Astrocyte of the cerebellum (primary cell): ENCODE measurements at regions not wholly inside any gene's neighbourhood (a gene's known extent, or its start where the extent isn't known, plus 50 kb on each side); places are given as distances from the start of the nearest gene placed in this dataset.

Experiments
- DNase-seq: peaks from one replicate; pipeline ENCODE4 v3.0.0-alpha.2; 2011; ENCODE audit warnings: low read depth
- H3K4me3 ChIP-seq: 2 replicates; pipeline ENCODE4 v1.5.1; 2011; ENCODE audit warnings: mild to moderate bottlenecking, low read depth, low read length, moderate library complexity
- CTCF ChIP-seq: IDR thresholded peaks from 2 replicates; pipeline ENCODE4 v1.5.1; 2012; ENCODE audit warnings: low read length, low read depth, moderate library complexity, mild to moderate bottlenecking; ENCODE audit errors: missing control alignments
- in situ Hi-C: cut with HindIII; loops from 2 replicates; pipeline ENCODE4 v1.10.0; 2017; ENCODE audit warnings: low sequenced_read_pairs

GRCh38 chr15:89400116-89400781 is 65.6 kb upstream of the POLG start:
- DNase-seq = no peak
- H3K4me3 ChIP-seq = peak overlapping the region; percentile 27

GRCh38 chr15:89399238-89400115 is 64.9 kb upstream of the POLG start:
- H3K4me3 ChIP-seq = peak overlapping the region; percentile 27
- TF ChIP-seq CTCF = peak; percentile 41
- in situ Hi-C loops = no loop called here
- DNase-seq = no peak

More at GRCh38 chr15:89400116-89400781, 65.6 kb upstream of the POLG start:
- no peak for TF ChIP-seq CTCF
- in situ Hi-C loops = no loop called here

- DNase-seq = no peak
- no peak overlapping the region for H3K4me3 ChIP-seq
- TF ChIP-seq CTCF = no peak
- in situ Hi-C loops = no loop called here
Measured at GRCh38 chr15:89398896-89399237, 64.2 kb upstream of the POLG start.

- H3K4me3 ChIP-seq = no peak overlapping the region
- in situ Hi-C loops = no loop called here
- TF ChIP-seq CTCF = no peak
- no peak for DNase-seq
Measured at GRCh38 chr15:89397653-89398023, 63.0 kb upstream of the POLG start.

- no peak for DNase-seq
- no peak overlapping the region for H3K4me3 ChIP-seq
- TF ChIP-seq CTCF = no peak
- in situ Hi-C loops = no loop called here
Measured at GRCh38 chr15:89396723-89397652, 62.4 kb upstream of the POLG start.

- TF ChIP-seq CTCF = no peak
- no peak for DNase-seq
- in situ Hi-C loops = no loop called here
- H3K4me3 ChIP-seq = no peak overlapping the region
Measured at GRCh38 chr15:89395996-89396395, 61.4 kb upstream of the POLG start.
